ENCODE measurements at regions not wholly inside any gene's neighbourhood (a gene's known extent, or its start where the extent isn't known, plus 50 kb on each side); places are given as distances from the start of the nearest gene placed in this dataset.
"Not testable (repeated sequence)": the region's sequence is repeated elsewhere in the genome, so short reads cannot be mapped to it uniquely, and the experiment has no call there.

GRCh38 chr1:55514571-55514970 is 299.4 kb upstream of the USP24 start:
- not testable (repeated sequence) for DNase-seq

- DNase-seq: no peak
Observed at GRCh38 chr1:55512466-55512865, 297.3 kb upstream of the USP24 start.

- no peak for DNase-seq
Observed at GRCh38 chr1:55507578-55507931, 292.4 kb upstream of the USP24 start.

GRCh38 chr1:55506740-55507577 is 291.8 kb upstream of the USP24 start:
- no peak for DNase-seq

- DNase-seq: no peak
Observed at GRCh38 chr1:55505326-55505725, 290.2 kb upstream of the USP24 start.

- DNase-seq: no peak
Observed at GRCh38 chr1:55504306-55504731, 289.2 kb upstream of the USP24 start.

- no peak for DNase-seq
Observed at GRCh38 chr1:55503663-55504305, 288.6 kb upstream of the USP24 start.

GRCh38 chr1:55500601-55501000 is 285.4 kb upstream of the USP24 start:
- no peak for DNase-seq

- DNase-seq: no peak
Observed at GRCh38 chr1:55490547-55490946, 275.4 kb upstream of the USP24 start.

- no peak for DNase-seq
Observed at GRCh38 chr1:55484173-55484572, 269.0 kb upstream of the USP24 start.

GRCh38 chr1:55483523-55483922 is 268.4 kb upstream of the USP24 start:
- no peak for DNase-seq

- no peak for DNase-seq
Observed at GRCh38 chr1:55481634-55482033, 266.5 kb upstream of the USP24 start.

GRCh38 chr1:55480029-55480795 is 265.0 kb upstream of the USP24 start:
- DNase-seq: no peak

GRCh38 chr1:55478742-55479141 is 263.6 kb upstream of the USP24 start:
- DNase-seq: no peak

GRCh38 chr1:55477953-55478352 is 262.8 kb upstream of the USP24 start:
- DNase-seq: no peak

GRCh38 chr1:55476445-55477015 is 261.4 kb upstream of the USP24 start:
- DNase-seq: no peak

- no peak for DNase-seq
Observed at GRCh38 chr1:55474168-55474786, 259.1 kb upstream of the USP24 start.

- DNase-seq: no peak
Observed at GRCh38 chr1:55473661-55474060, 258.5 kb upstream of the USP24 start.

GRCh38 chr1:55472784-55473183 is 257.6 kb upstream of the USP24 start:
- no peak for DNase-seq

- DNase-seq: no peak
Observed at GRCh38 chr1:55472115-55472514, 257.0 kb upstream of the USP24 start.

GRCh38 chr1:55468142-55468795 is 253.1 kb upstream of the USP24 start:
- DNase-seq: no peak

GRCh38 chr1:55466921-55467320 is 251.8 kb upstream of the USP24 start:
- DNase-seq: no peak
